Nucleus accumbens (tissue), 56 donors: ENCODE measurements at regions not wholly inside any gene's neighbourhood (a gene's known extent, or its start where the extent isn't known, plus 50 kb on each side); places are given as distances from the start of the nearest gene placed in this dataset.
A peak's percentile ranks its signal among the peaks of the same experiment; 100 is the strongest.
"Not testable (repeated sequence)": the region's sequence is repeated elsewhere in the genome, so short reads cannot be mapped to it uniquely, and the experiment has no call there.

Source experiments
- DNase-seq, 56 donors: peaks; one replicate each; lab custom pipeline; 2025; lab: John Stamatoyannopoulos, UW

DNA sequence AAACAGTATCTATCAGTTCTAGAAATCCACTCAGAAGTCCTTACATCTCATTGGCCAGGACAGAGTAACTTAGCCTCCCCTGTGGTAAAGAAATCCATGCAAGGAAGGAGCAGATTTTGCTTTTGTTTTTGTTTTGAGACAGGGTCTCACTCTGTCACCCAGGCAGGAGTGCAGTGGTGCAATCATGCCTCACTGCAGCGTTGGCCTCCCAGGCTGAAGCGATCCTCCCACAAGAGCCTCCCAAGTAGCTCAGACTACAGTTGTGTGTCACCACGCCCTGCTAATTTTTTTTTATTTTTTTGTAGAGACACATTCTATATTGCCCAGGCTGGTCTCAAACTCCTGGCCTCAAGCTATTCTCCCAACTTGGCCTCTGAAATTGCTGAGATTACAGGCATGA lies 185.1 kb downstream of the NRP2 start:
- no peak for DNase-seq

- peak in 16 of 56 donors; percentile 1 to 62 (median 10) for DNase-seq
Measured at GRCh38 chr2:205865905-205866441, 183.7 kb downstream of the NRP2 start.

DNA sequence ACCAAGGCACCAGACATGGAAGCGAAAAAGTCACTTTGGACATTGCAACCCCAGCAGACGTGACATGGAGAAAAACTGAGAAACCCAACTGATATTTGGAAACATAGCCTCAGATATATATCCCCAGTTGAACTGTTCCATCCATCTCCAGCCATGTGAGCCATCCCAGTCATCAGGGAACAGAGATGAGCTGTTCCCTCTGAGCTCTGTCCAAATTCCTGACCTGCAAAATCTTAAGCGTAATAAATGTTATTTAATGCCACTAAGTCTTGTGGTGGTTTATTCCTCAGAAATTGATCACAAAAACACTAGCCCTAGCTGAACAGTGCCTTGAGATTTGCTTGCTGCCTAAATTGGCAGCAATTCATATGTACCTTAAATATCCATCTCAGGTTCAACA lies 182.8 kb downstream of the NRP2 start:
- DNase-seq: no peak

DNA sequence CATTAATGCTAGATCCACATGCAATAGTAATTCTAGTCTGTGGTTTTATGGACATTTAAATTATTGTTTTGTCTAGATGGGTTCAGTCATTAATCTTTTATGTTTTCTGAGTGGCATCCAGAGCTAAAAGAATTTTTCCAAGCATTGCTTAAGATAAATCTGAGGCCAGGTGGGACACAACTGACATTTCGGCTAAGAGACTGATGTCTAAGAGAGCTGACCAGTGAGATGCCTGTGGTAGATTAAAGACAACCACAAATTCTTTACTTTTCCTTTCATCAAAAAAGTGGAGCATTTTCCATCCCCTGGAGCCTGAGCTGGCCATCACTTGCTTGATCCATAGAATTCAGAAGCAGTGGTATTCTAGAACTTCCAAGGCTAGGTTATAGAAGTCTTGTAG lies 182.2 kb downstream of the NRP2 start:
- DNase-seq: no peak

GRCh38 chr2:205862761-205863160 lies 180.5 kb downstream of the NRP2 start:
- not testable (repeated sequence) for DNase-seq

GRCh38 chr2:205860885-205861284 lies 178.6 kb downstream of the NRP2 start:
- DNase-seq: no peak

DNA sequence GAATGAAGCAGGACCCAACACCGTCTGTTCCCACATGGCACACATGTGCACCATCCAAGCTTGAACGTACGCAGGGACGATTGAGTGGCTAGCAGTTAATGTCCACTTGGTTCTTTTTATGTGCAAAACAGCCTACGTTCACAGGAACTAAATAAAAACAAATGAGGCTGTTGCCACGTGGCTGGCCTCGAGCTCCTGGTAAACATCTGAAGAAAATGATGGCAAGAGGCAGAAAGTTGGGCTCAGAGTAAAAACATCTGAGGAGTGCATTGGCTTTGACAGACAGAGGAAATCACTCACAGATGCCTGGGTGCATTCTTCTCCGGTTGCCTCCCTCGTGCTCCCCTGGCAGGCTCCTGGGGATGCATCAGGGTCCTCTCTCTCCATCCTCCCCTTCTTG lies 177.9 kb downstream of the NRP2 start:
- DNase-seq: no peak

DNA sequence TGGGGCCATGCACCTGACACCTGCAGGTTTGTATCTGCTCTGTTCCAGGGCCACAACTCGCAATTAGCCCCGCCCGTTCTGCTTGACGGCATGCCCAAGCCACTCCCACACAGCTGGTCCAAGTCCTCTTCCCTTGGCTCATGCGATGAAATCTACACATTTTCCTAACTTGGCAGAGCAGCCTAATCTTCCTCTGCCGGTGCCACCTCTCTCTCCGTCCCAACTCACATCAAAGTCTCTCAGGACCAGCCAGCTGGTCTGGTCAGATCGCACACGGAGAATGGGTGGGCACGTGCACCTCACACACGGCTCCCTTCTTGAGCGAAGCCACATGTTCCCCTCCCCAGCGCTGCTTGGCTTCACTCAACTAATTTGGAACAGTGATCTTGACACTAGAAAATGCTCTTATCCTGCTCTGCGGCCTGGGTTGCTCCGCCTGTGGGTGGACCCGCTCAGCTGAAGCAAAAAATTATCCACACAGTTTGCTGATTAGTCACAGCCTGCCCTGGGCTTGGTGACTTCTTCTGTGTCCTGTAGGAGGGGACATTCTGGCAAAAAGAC lies 176.7 kb downstream of the NRP2 start:
- no peak for DNase-seq

DNA sequence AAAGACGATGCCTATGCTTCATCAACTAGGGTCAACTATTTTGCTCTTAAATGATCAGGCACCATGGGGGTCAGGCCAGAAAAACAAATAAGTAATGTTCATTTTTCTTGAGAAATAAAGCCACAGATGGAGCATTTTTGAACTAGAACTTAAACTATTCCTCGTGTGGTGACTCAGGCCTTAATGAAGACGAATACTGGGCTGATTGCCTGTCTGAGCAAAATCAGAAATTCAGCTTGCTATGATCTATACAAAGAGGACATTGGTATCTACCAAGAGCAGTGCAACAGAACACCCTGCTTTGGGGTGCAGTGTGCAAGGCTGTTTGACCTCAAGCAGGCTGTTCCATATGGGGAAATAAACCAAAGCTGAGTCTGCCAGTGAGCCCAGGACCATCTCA lies 176.0 kb downstream of the NRP2 start:
- no peak for DNase-seq

GRCh38 chr2:205857520-205858237 lies 175.4 kb downstream of the NRP2 start:
- no peak for DNase-seq

DNA sequence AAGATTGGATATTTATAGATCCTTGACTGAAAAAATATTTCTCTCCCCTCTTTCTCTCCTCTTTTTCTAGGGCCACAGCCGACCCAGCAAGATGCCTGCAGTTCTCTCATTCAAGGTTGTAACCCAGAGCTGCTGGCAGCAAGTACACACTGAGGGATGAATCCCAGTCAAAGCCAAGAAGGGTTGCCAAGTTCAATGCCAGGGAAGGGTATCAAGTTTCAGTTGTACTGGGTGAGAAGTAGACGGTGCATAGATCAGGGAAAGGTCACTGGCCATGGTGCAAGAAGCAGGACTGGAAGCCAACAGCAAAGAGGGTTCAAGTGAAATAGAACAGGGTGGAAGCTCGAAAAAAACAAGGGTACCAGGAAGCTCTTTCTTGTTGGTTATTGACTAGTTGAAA lies 170.2 kb downstream of the NRP2 start:
- DNase-seq: no peak

- no peak for DNase-seq
Measured at GRCh38 chr2:205850611-205851010, 168.3 kb downstream of the NRP2 start.

DNA sequence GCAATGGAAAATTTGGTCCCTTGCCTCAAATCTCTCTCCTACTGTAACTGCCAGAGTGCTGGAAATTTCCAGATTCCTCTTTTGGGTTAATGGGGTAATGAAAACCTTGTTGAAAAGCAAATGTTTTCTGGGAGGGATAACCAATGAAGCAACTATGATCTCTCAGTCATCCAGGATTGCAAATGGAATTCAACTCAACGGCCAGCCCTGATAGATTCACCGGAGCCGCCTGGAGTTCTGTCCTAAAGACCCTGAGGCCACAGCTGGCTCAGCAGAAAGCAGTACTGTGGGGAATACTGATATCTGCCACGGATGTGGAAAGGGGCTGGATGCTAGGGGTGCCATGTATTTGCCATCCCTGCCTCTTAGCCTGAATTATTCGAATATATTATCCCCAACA lies 167.8 kb downstream of the NRP2 start:
- no peak for DNase-seq

DNA sequence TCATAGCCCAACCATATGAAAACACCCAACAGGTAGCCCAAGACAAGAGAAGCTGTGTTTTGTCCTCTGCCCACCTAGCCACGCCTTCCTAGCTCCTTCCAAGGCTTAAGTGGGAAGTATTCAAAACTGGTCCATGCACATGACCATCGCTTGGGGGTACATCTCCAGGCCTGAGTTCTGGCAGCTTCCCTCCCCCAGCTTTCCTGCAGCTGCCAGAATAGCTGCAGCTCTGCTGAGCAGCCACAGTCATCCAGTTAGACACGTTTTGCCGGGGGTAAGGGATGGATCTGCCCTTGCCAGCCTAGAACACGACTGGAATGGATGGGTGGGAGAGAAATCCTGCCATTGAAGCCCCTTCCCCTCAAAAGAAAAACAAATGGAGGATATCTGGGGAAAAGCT lies 166.8 kb downstream of the NRP2 start:
- DNase-seq: no peak

DNA sequence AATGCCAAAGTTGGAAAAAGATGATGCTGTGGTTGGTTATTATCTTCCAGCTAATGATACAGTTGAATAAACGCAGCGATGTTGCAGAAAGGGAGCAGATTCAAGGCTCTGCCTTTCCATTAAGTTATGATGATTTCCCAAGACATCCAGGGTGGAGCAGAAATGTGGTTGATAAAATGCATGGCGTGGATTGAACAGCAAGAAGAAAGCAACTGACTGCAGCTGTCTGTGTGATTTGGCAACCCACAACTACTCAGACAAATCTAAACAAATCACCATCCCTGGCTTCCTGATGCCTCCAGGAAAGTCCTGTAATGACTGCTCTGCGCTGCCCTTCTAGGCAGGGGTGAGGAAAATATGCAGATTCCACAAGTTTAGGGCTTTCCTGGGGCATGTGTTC lies 166.3 kb downstream of the NRP2 start:
- DNase-seq: no peak
